ENCODE measurements at regions not wholly inside any gene's neighbourhood (a gene's known extent, or its start where the extent isn't known, plus 50 kb on each side); places are given as distances from the start of the nearest gene placed in this dataset.

DNA sequence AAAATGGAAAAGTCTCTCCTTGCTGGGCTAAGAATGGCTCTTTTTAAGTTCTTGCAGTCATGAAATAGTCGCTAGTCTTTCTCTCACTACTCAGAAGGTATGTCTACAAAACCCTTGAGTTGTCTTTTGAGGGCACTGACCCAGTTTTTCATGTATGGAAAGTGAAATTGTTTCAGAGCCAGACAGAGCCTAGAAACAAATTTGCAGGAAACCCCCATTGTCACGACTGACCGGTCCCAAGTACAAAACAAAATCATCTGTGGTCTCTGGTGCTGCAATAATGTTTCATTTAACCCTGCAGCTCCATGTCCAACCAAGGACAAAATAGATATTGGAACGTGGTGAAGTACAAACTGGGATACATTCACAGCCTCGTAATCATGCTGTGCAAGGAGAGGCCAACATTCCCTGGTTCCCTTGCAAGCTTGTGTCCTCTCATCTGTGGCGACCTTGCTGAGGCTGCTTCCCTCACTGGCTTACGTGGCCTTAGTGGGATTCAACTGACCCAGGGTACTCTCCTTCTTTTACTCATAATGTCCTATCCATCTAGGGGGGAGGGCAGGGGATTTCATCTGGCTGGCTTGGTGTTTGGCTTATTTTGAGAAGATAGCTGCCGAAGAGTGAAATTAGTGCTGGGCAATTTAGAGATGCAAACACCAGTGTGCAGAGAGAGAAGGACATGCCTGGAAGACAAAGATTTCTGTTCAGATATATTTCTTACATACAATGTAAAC is 172.5 kb downstream of the IPMK start:
- Histone ChIP-seq H3K4me1 (no peaks in the 10 kb centered on the region), H3K9me3 (no peaks in the 10 kb centered on the region), H3K36me3 (no peaks in the 10 kb centered on the region), H3K27me3 (no peaks in the 10 kb centered on the region), H3K4me3 (no peak overlapping the region), H3K27ac (no peak overlapping the region)
- TF ChIP-seq POLR2A (IDR thresholded peaks at IDR 0.05) (no peak), CTCF (IDR thresholded peaks at IDR 0.05) (no peak)
- intact Hi-C loops (cut with DNase I), result no loop called here
- 50 to 56% methylated on average over 7 to 8 of the region's 8 CpGs for WGBS, 2 donors
- DNase-seq, result no peak

- intact Hi-C loops (cut with DNase I), result no loop called here
- H3K36me3 ChIP-seq, result no peaks in the 10 kb centered on the region
- H3K4me3 ChIP-seq, result no peak overlapping the region
- H3K27me3 ChIP-seq, result no peaks in the 10 kb centered on the region
- no peaks in the 10 kb centered on the region for H3K4me1 ChIP-seq
- no peak overlapping the region for H3K27ac ChIP-seq
- no peaks in the 10 kb centered on the region for H3K9me3 ChIP-seq
- DNase-seq, result no peak
- WGBS, 2 donors, result 83 to 84% methylated on average over 3 of the region's 3 CpGs
- TF ChIP-seq POLR2A (IDR thresholded peaks at IDR 0.05), result no peak
- TF ChIP-seq CTCF (IDR thresholded peaks at IDR 0.05), result no peak
Measured at GRCh38 chr10:58091886-58092285, 175.8 kb downstream of the IPMK start.

DNA sequence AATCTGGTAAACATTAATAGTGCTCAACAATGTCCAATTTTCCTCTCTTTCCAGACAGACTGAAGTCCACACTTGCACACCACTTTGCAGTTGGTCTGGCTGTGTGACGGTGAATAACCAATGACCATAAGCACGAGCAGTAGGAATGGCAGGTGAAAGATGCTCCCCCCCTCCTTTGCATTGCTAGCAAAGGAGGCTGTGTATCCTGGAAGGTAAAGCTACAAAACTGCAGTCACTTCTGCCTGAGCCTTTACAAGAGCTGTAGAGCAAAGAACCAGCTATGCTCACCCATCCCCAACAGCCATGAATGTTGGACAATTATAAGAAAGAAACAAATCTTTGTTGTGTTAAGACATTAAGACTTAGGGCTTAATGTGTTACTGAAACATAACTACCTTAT is 178.0 kb downstream of the IPMK start:
- DNase-seq, result no peak
- H3K36me3 ChIP-seq, result no peaks in the 10 kb centered on the region
- TF ChIP-seq POLR2A (IDR thresholded peaks at IDR 0.05) (no peak), CTCF (IDR thresholded peaks at IDR 0.05) (no peak)
- WGBS, 2 donors, result 46 to 54% methylated on average over 2 of the region's 2 CpGs
- H3K4me1 ChIP-seq, result no peaks in the 10 kb centered on the region
- H3K4me3 ChIP-seq, result no peak overlapping the region
- H3K9me3 ChIP-seq, result no peaks in the 10 kb centered on the region
- no peaks in the 10 kb centered on the region for H3K27me3 ChIP-seq
- H3K27ac ChIP-seq, result no peak overlapping the region
- intact Hi-C loops (cut with DNase I), result no loop called here

DNA sequence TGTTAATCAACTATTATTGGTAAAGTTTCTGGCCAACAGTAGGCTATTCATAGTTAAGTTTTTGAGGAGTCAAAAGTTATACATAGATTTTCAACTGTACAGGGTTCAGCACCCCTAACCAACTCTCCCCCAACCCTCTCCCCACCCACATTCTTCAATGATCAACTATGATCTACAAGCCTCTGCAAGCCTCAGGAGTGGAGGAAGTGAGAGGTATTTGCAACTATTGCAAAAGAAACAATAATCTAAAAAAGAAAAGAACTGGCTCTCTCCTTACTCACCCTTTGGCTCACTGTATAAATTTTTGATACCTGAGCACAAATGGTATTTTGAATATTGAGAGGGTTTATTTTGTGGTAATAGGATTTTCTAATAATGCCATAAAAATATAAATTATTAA is 179.8 kb downstream of the IPMK start:
- Histone ChIP-seq H3K27ac (no peak overlapping the region), H3K4me3 (no peak overlapping the region), H3K36me3 (no peaks in the 10 kb centered on the region), H3K27me3 (no peaks in the 10 kb centered on the region), H3K9me3 (no peaks in the 10 kb centered on the region), H3K4me1 (no peaks in the 10 kb centered on the region)
- TF ChIP-seq CTCF (IDR thresholded peaks at IDR 0.05), result no peak
- no peak for TF ChIP-seq POLR2A (IDR thresholded peaks at IDR 0.05)
- intact Hi-C loops (cut with DNase I), result no loop called here
- DNase-seq, result no peak

DNA sequence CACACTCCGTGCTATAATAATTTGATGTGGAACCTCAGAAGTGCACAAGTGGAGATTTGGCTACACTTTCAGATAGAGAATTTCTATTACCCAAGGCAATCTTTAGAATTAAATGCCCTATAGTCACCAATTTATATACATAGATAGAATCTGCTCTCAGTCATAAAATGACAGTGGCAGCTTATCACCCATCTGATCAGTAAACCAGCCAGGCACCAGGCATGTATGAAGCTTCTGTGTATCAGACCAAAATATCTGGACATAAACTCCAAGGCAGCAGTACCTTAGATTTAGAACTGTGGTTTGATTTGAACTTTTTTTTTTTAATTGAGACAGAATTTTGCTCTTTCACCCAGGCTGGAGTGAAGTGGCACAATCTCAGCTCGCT is 180.9 kb downstream of the IPMK start:
- intact Hi-C loops (cut with DNase I), result no loop called here
- Histone ChIP-seq H3K27me3 (no peaks in the 10 kb centered on the region), H3K27ac (no peak overlapping the region), H3K4me3 (no peak overlapping the region), H3K4me1 (no peaks in the 10 kb centered on the region), H3K9me3 (no peaks in the 10 kb centered on the region), H3K36me3 (no peaks in the 10 kb centered on the region)
- TF ChIP-seq CTCF (IDR thresholded peaks at IDR 0.05) (no peak), POLR2A (IDR thresholded peaks at IDR 0.05) (no peak)
- 53 to 80% methylated on average over 2 of the region's 2 CpGs for WGBS, 2 donors
- no peak for DNase-seq

Data from esophagus squamous epithelium (tissue), 5 donors.